ENCODE measurements at regions not wholly inside any gene's neighbourhood (a gene's known extent, or its start where the extent isn't known, plus 50 kb on each side); places are given as distances from the start of the nearest gene placed in this dataset.
"Not testable (repeated sequence)": the region's sequence is repeated elsewhere in the genome, so short reads cannot be mapped to it uniquely, and the experiment has no call there.

- Histone ChIP-seq H3K36me3 (no peaks in the 10 kb centered on the region), H3K9me3 (ENCODE audit: severe bottlenecking) (no peaks in the 10 kb centered on the region), H3K27me3 (ENCODE audit: insufficient read depth, low read depth, severe bottlenecking) (peaks cover 3% of the 10 kb centered on the region), H3K27ac (no peak overlapping the region), H3K4me3 (ENCODE audit: low read depth, low read length) (no peak overlapping the region)
- no peak for DNase-seq
- no peak for TF ChIP-seq CTCF (IDR thresholded peaks at IDR 0.05; ENCODE audit: low read depth, low read length)
Measured at GRCh38 chrX:118259213-118259612, 86.7 kb upstream of the WDR44 start.

- Histone ChIP-seq H3K36me3 (no peaks in the 10 kb centered on the region), H3K9me3 (ENCODE audit: severe bottlenecking) (no peaks in the 10 kb centered on the region), H3K27me3 (ENCODE audit: insufficient read depth, low read depth, severe bottlenecking) (peaks cover 3% of the 10 kb centered on the region), H3K27ac (no peak overlapping the region), H3K4me3 (ENCODE audit: low read depth, low read length) (no peak overlapping the region)
- TF ChIP-seq CTCF (IDR thresholded peaks at IDR 0.05; ENCODE audit: low read depth, low read length), result no peak
- DNase-seq, result no peak
Measured at GRCh38 chrX:118261151-118261550, 84.8 kb upstream of the WDR44 start.

DNA sequence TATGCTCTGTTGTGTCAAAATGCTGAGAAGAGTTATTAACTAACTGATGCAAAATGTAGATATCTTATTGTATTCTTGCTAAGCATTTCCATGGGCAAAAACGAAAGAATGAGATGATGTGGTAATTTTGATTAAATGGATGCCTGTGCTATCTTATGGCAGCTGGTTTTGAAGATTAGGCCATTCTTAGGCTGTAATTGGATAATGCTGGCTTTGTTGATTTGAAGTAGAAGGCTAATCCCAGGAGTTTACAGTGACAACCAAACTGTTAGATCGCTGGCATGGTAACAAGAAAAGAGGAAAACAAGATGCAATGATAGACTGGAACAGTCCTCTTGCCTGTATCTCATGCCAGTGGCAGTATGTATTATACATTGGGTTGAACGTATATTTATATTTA is 74.1 kb upstream of the WDR44 start:
- Histone ChIP-seq H3K27ac (no peak overlapping the region), H3K27me3 (ENCODE audit: insufficient read depth, low read depth, severe bottlenecking) (peaks cover 2% of the 10 kb centered on the region)

GRCh38 chrX:118272242-118272641 is 73.7 kb upstream of the WDR44 start:
- peaks cover 3% of the 10 kb centered on the region for H3K9me3 ChIP-seq (ENCODE audit: severe bottlenecking)
- no peak for DNase-seq
- peaks cover 7% of the 10 kb centered on the region for H3K27me3 ChIP-seq (ENCODE audit: insufficient read depth, low read depth, severe bottlenecking)
- no peak for TF ChIP-seq CTCF (IDR thresholded peaks at IDR 0.05; ENCODE audit: low read depth, low read length)
- no peaks in the 10 kb centered on the region for H3K36me3 ChIP-seq
- no peak overlapping the region for H3K4me3 ChIP-seq (ENCODE audit: low read depth, low read length)
- no peak overlapping the region for H3K27ac ChIP-seq

More for the DNA sequence above, 74.1 kb upstream of the WDR44 start:
- TF ChIP-seq CTCF (IDR thresholded peaks at IDR 0.05; ENCODE audit: low read depth, low read length), result no peak
- Histone ChIP-seq H3K36me3 (no peaks in the 10 kb centered on the region), H3K4me3 (ENCODE audit: low read depth, low read length) (no peak overlapping the region), H3K9me3 (ENCODE audit: severe bottlenecking) (peaks cover 3% of the 10 kb centered on the region)
- no peak for DNase-seq

GRCh38 chrX:118286066-118286762 is 59.7 kb upstream of the WDR44 start:
- TF ChIP-seq CTCF (IDR thresholded peaks at IDR 0.05; ENCODE audit: low read depth, low read length), result no peak

GRCh38 chrX:118295818-118296217 is 50.1 kb upstream of the WDR44 start:
- H3K27me3 ChIP-seq (ENCODE audit: insufficient read depth, low read depth, severe bottlenecking), result peaks cover 24% of the 10 kb centered on the region
- not testable (repeated sequence) for H3K27ac ChIP-seq; H3K4me3 ChIP-seq (ENCODE audit: low read depth, low read length); H3K36me3 ChIP-seq; DNase-seq; H3K9me3 ChIP-seq (ENCODE audit: severe bottlenecking)

More at GRCh38 chrX:118286066-118286762, 59.7 kb upstream of the WDR44 start:
- Histone ChIP-seq H3K4me3 (ENCODE audit: low read depth, low read length) (no peak overlapping the region), H3K27ac (no peak overlapping the region), H3K36me3 (no peaks in the 10 kb centered on the region), H3K27me3 (ENCODE audit: insufficient read depth, low read depth, severe bottlenecking) (peaks cover 21% of the 10 kb centered on the region), H3K9me3 (ENCODE audit: severe bottlenecking) (no peaks in the 10 kb centered on the region)
- DNase-seq, result no peak

Measured in WERI-Rb-1 (cell line).